Sigmoid colon (tissue), 4 donors: ENCODE measurements at regions not wholly inside any gene's neighbourhood (a gene's known extent, or its start where the extent isn't known, plus 50 kb on each side); places are given as distances from the start of the nearest gene placed in this dataset.

Experiments
- EP300 ChIP-seq, 4 donors: sonication (generic); formaldehyde crosslinking; IDR thresholded peaks; one replicate each; pipeline ENCODE4 v1.6.1; 2017; ENCODE audit warnings: antibody characterized with exemption in 4 of 4
- POLR2A ChIP-seq, 2 donors: fragments of 450-650 bp; IDR thresholded peaks; one replicate each; pipeline ENCODE4 v1.6.1; 2016; ENCODE audit warnings: antibody characterized with exemption in 2 of 2, mild to moderate bottlenecking in 2 of 2, moderate library complexity in 2 of 2
- POLR2AphosphoS5 ChIP-seq, 4 donors: sonication (generic); formaldehyde crosslinking; IDR thresholded peaks; one replicate each; pipeline ENCODE4 v1.6.1; 2017; ENCODE audit warnings: antibody characterized with exemption in 4 of 4
- TF ChIP-seq, protein P1 (sequence below), 4 experiments: fragments of 450-650 bp in 3 of 4; fragments of 200-600 bp in 1 of 4; IDR thresholded peaks; one replicate each; pipeline ENCODE4 v1.5.1; 2016 to 2019; ENCODE audit warnings: antibody characterized with exemption in 4 of 4, mild to moderate bottlenecking in 3 of 4, moderate library complexity in 2 of 4

DNA sequence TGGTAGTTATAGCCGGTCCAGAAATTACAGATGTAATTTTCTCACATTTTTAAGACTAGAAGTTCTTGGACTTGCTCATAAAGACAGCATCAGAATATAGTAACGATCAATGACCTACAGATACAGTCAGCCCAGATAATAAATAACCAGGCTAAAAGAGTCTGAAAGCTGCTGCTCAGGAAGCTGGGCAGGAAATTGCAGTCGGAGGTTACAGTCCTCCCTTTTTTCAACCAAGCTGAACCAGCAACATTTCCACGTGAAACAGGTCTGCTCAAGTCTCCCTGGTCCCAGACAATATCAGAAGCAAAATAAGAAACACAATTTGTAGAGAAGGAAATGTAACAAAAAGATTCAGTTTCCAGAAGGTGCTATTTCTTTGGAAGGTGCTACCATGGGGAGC, 457.4 kb downstream of the SIPA1L2 start:
- TF ChIP-seq, protein P1, sequence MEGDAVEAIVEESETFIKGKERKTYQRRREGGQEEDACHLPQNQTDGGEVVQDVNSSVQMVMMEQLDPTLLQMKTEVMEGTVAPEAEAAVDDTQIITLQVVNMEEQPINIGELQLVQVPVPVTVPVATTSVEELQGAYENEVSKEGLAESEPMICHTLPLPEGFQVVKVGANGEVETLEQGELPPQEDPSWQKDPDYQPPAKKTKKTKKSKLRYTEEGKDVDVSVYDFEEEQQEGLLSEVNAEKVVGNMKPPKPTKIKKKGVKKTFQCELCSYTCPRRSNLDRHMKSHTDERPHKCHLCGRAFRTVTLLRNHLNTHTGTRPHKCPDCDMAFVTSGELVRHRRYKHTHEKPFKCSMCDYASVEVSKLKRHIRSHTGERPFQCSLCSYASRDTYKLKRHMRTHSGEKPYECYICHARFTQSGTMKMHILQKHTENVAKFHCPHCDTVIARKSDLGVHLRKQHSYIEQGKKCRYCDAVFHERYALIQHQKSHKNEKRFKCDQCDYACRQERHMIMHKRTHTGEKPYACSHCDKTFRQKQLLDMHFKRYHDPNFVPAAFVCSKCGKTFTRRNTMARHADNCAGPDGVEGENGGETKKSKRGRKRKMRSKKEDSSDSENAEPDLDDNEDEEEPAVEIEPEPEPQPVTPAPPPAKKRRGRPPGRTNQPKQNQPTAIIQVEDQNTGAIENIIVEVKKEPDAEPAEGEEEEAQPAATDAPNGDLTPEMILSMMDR (IDR thresholded peaks at IDR 0.05) = no peak
- no peak for TF ChIP-seq POLR2AphosphoS5 (IDR thresholded peaks at IDR 0.05)
- no peak for TF ChIP-seq POLR2A (IDR thresholded peaks at IDR 0.05)
- no peak for TF ChIP-seq EP300 (IDR thresholded peaks at IDR 0.05)
